Activated CD4-positive, alpha-beta T cell treated with anti-CD3 and anti-CD28 coated beads for 36 hours (primary cell): ENCODE measurements at regions not wholly inside any gene's neighbourhood (a gene's known extent, or its start where the extent isn't known, plus 50 kb on each side); places are given as distances from the start of the nearest gene placed in this dataset.
"Not testable (repeated sequence)": the region's sequence is repeated elsewhere in the genome, so short reads cannot be mapped to it uniquely, and the experiment has no call there.

ENCODE experiments used
- ATAC-seq: fragments of 200-7000 bp; cut with Tn5 transposase; one replicate; pipeline ENCODE4 v1.10.0; 2021; ENCODE audit warnings: mild to moderate bottlenecking, moderate library complexity
- CTCF ChIA-PET: fragments of 350-600 bp; sonication (Branson Sonifier 250); formaldehyde crosslinking; loops from one replicate; lab custom pipeline; 2021; ENCODE audit warnings: antibody characterized with exemption; lab: Charles Lee
- POLR2A ChIA-PET: fragments of 350-600 bp; sonication (Branson Sonifier 250); formaldehyde crosslinking; loops from one replicate; lab custom pipeline; 2021; ENCODE audit warnings: antibody characterized with exemption, inconsistent platforms; lab: Charles Lee
- DNase-seq: peaks from one replicate; pipeline ENCODE4 v3.0.0-alpha.2; 2020
- H3K27ac Mint-ChIP-seq: one replicate; pipeline ENCODE4 v1.8.0; 2021; ENCODE audit warnings: mixed read lengths
- H3K27me3 Mint-ChIP-seq: one replicate; pipeline ENCODE4 v1.8.0; 2021; ENCODE audit warnings: mixed read lengths
- H3K36me3 Mint-ChIP-seq: one replicate; pipeline ENCODE4 v1.8.0; 2021; ENCODE audit warnings: low read depth, mixed read lengths
- H3K4me1 Mint-ChIP-seq: one replicate; pipeline ENCODE4 v1.8.0; 2021; ENCODE audit warnings: mixed read lengths
- H3K4me3 Mint-ChIP-seq: one replicate; pipeline ENCODE4 v1.8.0; 2021; ENCODE audit warnings: mild to moderate bottlenecking, moderate library complexity, mixed read lengths
- H3K9me3 Mint-ChIP-seq: one replicate; pipeline ENCODE4 v1.8.0; 2021; ENCODE audit warnings: low read depth, mixed read lengths
- intact Hi-C, 2 experiments: fragments of 100-400 bp; cut with DNase I in 1 of 2; cut with micrococcal nuclease in 1 of 2; formaldehyde crosslinking; loops; one replicate each; pipeline versions ENCODE4 v1.14.2 to v1.15.1; 2022 to 2024; cut with DNase I, micrococcal nuclease

GRCh38 chr2:192438239-192438638 lies 243.5 kb upstream of the TMEFF2 start:
- Mint-ChIP-seq H3K9me3 (no peaks in the 10 kb centered on the region), H3K27me3 (no peaks in the 10 kb centered on the region), H3K4me1 (no peaks in the 10 kb centered on the region), H3K27ac (no peak overlapping the region), H3K4me3 (no peak overlapping the region), H3K36me3 (no peaks in the 10 kb centered on the region)
- ATAC-seq, result no peak
- ChIA-PET POLR2A (no interaction called here), CTCF (no interaction called here)
- DNase-seq, result no peak
- intact Hi-C loops, result no loop called here

- no peaks in the 10 kb centered on the region for H3K36me3 Mint-ChIP-seq
- intact Hi-C loops, result no loop called here
- no peak for DNase-seq
- ATAC-seq, result no peak
- no peaks in the 10 kb centered on the region for H3K9me3 Mint-ChIP-seq
- ChIA-PET CTCF (interaction anchor here (1.2 kb wide), 1 partner anchor 79 kb away, joined by 3 read pairs; no protein-coding TSS in a partner anchor), POLR2A (no interaction called here)
- no peaks in the 10 kb centered on the region for H3K4me1 Mint-ChIP-seq
- no peak overlapping the region for H3K27ac Mint-ChIP-seq
- H3K27me3 Mint-ChIP-seq, result no peaks in the 10 kb centered on the region
- no peak overlapping the region for H3K4me3 Mint-ChIP-seq
Observed at GRCh38 chr2:192437653-192438052, 242.9 kb upstream of the TMEFF2 start.

GRCh38 chr2:192424243-192424642 lies 229.5 kb upstream of the TMEFF2 start:
- ATAC-seq (no peak), DNase-seq (no peak)
- ChIA-PET POLR2A (no interaction called here), CTCF (no interaction called here)
- Mint-ChIP-seq H3K36me3 (no peaks in the 10 kb centered on the region), H3K9me3 (no peaks in the 10 kb centered on the region), H3K27ac (no peak overlapping the region), H3K27me3 (no peaks in the 10 kb centered on the region), H3K4me1 (no peaks in the 10 kb centered on the region), H3K4me3 (no peak overlapping the region)
- intact Hi-C loops, result no loop called here

GRCh38 chr2:192419786-192420185 lies 225.1 kb upstream of the TMEFF2 start:
- ChIA-PET POLR2A (no interaction called here), CTCF (no interaction called here)
- Mint-ChIP-seq H3K9me3 (no peaks in the 10 kb centered on the region), H3K36me3 (no peaks in the 10 kb centered on the region), H3K27me3 (no peaks in the 10 kb centered on the region), H3K27ac (no peak overlapping the region), H3K4me1 (no peaks in the 10 kb centered on the region), H3K4me3 (no peak overlapping the region)
- no peak for DNase-seq
- no peak for ATAC-seq
- intact Hi-C loops, result no loop called here

GRCh38 chr2:192416060-192416459 lies 221.3 kb upstream of the TMEFF2 start:
- POLR2A ChIA-PET, result no interaction called here
- Mint-ChIP-seq H3K36me3 (no peaks in the 10 kb centered on the region), H3K27ac (no peak overlapping the region), H3K4me3 (no peak overlapping the region), H3K4me1 (no peaks in the 10 kb centered on the region), H3K27me3 (no peaks in the 10 kb centered on the region), H3K9me3 (no peaks in the 10 kb centered on the region)
- DNase-seq (no peak), ATAC-seq (no peak)
- CTCF ChIA-PET, result no interaction called here
- intact Hi-C loops, result no loop called here

GRCh38 chr2:192414794-192415193 lies 220.1 kb upstream of the TMEFF2 start:
- Mint-ChIP-seq H3K9me3 (no peaks in the 10 kb centered on the region), H3K4me3 (no peak overlapping the region), H3K27me3 (no peaks in the 10 kb centered on the region), H3K4me1 (no peaks in the 10 kb centered on the region), H3K27ac (no peak overlapping the region), H3K36me3 (no peaks in the 10 kb centered on the region)
- POLR2A ChIA-PET, result no interaction called here
- ATAC-seq (no peak), DNase-seq (no peak)
- CTCF ChIA-PET, result no interaction called here
- intact Hi-C loops, result no loop called here

GRCh38 chr2:192413812-192414681 lies 219.3 kb upstream of the TMEFF2 start:
- no peaks in the 10 kb centered on the region for H3K9me3 Mint-ChIP-seq
- CTCF ChIA-PET, result no interaction called here
- no peaks in the 10 kb centered on the region for H3K36me3 Mint-ChIP-seq
- H3K4me3 Mint-ChIP-seq, result no peak overlapping the region
- no peak for ATAC-seq
- H3K4me1 Mint-ChIP-seq, result no peaks in the 10 kb centered on the region
- intact Hi-C loops, result no loop called here
- no peak for DNase-seq
- H3K27me3 Mint-ChIP-seq, result no peaks in the 10 kb centered on the region
- H3K27ac Mint-ChIP-seq, result no peak overlapping the region
- POLR2A ChIA-PET, result no interaction called here

GRCh38 chr2:192412866-192413265 lies 218.1 kb upstream of the TMEFF2 start:
- CTCF ChIA-PET, H3K9me3 Mint-ChIP-seq, H3K27ac Mint-ChIP-seq, H3K4me1 Mint-ChIP-seq, DNase-seq, POLR2A ChIA-PET, intact Hi-C loops, H3K4me3 Mint-ChIP-seq, H3K36me3 Mint-ChIP-seq, H3K27me3 Mint-ChIP-seq, ATAC-seq: not testable (repeated sequence)

- ChIA-PET CTCF (no interaction called here), POLR2A (no interaction called here)
- DNase-seq (no peak), ATAC-seq (no peak)
- intact Hi-C loops, result no loop called here
- H3K4me1 Mint-ChIP-seq, result no peaks in the 10 kb centered on the region
- no peak overlapping the region for H3K4me3 Mint-ChIP-seq
- no peaks in the 10 kb centered on the region for H3K27me3 Mint-ChIP-seq
- no peaks in the 10 kb centered on the region for H3K9me3 Mint-ChIP-seq
- H3K36me3 Mint-ChIP-seq, result no peaks in the 10 kb centered on the region
- H3K27ac Mint-ChIP-seq, result no peak overlapping the region
Observed at GRCh38 chr2:192412394-192412793, 217.7 kb upstream of the TMEFF2 start.

- H3K36me3 Mint-ChIP-seq, result no peaks in the 10 kb centered on the region
Observed at GRCh38 chr2:192411755-192412154, 217.0 kb upstream of the TMEFF2 start.

GRCh38 chr2:192410319-192410718 lies 215.6 kb upstream of the TMEFF2 start:
- no peak for DNase-seq
- intact Hi-C loops, result no loop called here
- CTCF ChIA-PET, result no interaction called here
- no peaks in the 10 kb centered on the region for H3K4me1 Mint-ChIP-seq
- no peak for ATAC-seq
- H3K27me3 Mint-ChIP-seq, result no peaks in the 10 kb centered on the region
- no peaks in the 10 kb centered on the region for H3K36me3 Mint-ChIP-seq
- H3K4me3 Mint-ChIP-seq, result no peak overlapping the region
- POLR2A ChIA-PET, result no interaction called here
- no peak overlapping the region for H3K27ac Mint-ChIP-seq
- no peaks in the 10 kb centered on the region for H3K9me3 Mint-ChIP-seq

More at GRCh38 chr2:192411755-192412154, 217.0 kb upstream of the TMEFF2 start:
- DNase-seq (no peak), ATAC-seq (no peak)
- no peaks in the 10 kb centered on the region for H3K27me3 Mint-ChIP-seq
- intact Hi-C loops, result no loop called here
- no peaks in the 10 kb centered on the region for H3K4me1 Mint-ChIP-seq
- POLR2A ChIA-PET, result no interaction called here
- no peaks in the 10 kb centered on the region for H3K9me3 Mint-ChIP-seq
- no peak overlapping the region for H3K27ac Mint-ChIP-seq
- CTCF ChIA-PET, result no interaction called here
- no peak overlapping the region for H3K4me3 Mint-ChIP-seq

- DNase-seq (no peak), ATAC-seq (no peak)
- no peaks in the 10 kb centered on the region for H3K36me3 Mint-ChIP-seq
- intact Hi-C loops, result no loop called here
- POLR2A ChIA-PET, result no interaction called here
- H3K27ac Mint-ChIP-seq, result no peak overlapping the region
- H3K4me3 Mint-ChIP-seq, result no peak overlapping the region
- H3K9me3 Mint-ChIP-seq, result no peaks in the 10 kb centered on the region
- H3K4me1 Mint-ChIP-seq, result no peaks in the 10 kb centered on the region
- peaks cover 2% of the 10 kb centered on the region for H3K27me3 Mint-ChIP-seq
- CTCF ChIA-PET, result no interaction called here
Observed at GRCh38 chr2:192407692-192408091, 213.0 kb upstream of the TMEFF2 start.
